CD4-positive, alpha-beta T cell treated with Interleukin-10 for 1 hour (primary cell): ENCODE measurements at regions not wholly inside any gene's neighbourhood (a gene's known extent, or its start where the extent isn't known, plus 50 kb on each side); places are given as distances from the start of the nearest gene placed in this dataset.
"Not testable (repeated sequence)": the region's sequence is repeated elsewhere in the genome, so short reads cannot be mapped to it uniquely, and the experiment has no call there.

Experiments used
- DNase-seq: peaks from one replicate; pipeline ENCODE4 v3.0.0-alpha.2; 2020

DNA sequence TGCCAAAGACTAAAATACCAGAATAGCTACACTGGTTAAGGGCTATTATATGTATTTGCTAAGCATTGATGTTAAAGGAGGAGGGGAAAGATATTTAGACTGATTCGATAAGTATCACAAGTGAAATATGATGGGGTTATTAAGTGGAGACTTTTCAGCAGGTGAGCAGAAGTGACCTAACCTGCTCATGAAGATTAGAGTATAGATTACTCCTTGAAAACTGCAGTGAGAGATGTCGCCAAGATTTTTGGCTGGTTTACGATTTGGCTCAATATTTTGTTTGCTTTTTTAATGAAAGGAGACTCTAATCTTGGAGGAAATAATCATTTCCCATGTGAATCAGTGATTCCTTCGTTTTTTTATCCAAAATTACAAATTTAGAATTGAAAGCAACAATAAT is 1279.5 kb upstream of the TENM4 start:
- no peak for DNase-seq

DNA sequence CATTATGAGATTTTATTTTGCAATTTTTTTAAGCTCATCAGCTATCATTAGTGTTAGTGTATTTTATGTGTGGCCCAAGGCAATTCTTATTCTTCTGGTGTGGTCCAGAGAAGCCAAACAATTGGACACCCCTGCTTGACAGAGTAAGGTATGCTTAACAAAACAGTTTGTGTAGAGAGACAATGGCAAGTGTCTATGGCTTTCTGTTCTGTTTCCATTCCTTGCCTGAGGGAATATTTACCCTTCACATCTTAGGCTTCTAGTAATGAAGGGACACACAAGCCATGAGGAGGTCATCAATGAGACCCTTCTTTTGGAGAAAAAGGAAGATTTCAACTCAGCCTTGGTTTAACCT is 1278.4 kb upstream of the TENM4 start:
- no peak for DNase-seq

DNA sequence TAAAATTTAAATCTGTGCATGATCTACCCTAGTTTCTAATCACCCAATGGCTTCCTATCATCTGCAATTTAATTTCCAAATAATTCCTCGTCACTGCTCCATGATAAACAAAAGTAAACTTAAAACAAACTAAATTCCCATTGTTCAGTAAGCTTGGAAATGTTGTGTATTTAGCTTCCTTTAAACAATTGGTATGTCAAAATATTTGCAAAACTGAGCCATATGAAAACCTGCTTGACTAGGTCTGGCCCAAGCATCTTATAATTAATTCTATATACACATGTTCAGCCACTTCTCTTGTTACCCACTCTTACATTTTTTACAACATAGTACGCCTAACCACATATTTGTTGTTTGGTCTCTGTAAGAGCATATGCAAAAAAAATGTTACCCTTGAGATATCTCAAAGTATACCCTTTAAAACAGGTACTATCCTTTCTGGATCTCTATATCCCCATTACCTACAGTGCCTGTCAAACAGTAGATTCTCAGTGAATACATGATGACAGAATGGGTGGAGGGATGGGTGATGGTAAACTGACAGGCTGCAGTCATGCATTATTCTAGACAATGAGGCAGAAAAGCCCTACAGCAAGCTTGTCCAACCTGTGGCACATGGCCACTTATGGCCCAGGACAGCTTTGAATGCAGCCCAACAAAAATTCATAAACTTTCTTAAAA is 1277.9 kb upstream of the TENM4 start:
- DNase-seq, result no peak

DNA sequence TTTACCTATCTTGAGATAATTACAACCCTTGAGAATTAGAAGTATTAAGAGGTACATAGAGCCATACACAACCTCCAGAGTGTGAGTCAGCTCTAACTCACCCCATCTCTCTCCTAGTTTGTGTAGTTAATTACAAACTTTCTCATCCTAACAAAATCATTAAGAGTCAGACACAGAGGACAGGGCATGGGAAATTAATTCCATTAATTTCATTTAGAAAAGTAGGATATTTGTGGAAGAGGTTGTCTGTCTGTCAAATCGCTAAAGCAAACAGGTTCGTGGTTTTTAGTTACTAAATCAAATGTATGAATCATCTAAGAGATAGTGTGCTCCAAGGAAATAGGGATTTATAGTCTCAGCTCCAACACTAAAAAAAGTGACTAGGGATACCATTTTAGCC is 1261.4 kb upstream of the TENM4 start:
- no peak for DNase-seq

DNA sequence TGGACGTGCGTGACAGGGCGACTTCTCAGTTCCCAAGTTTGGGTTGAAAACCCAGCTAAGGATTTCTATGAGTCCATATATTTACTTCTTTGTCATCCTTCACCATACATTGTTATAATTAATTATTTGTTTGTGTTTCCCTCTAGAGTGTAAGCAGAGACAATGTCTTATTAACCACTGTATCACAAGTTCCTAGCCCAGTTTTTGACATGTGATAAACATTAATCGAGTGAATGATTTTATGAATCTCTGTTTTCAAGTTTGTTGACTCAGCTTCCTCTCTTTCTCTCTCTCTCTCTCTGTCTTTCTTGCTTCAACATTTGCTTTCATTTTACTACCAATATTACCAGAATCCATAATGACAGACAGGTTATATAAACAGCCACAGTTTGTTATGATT is 1259.6 kb upstream of the TENM4 start:
- DNase-seq, result no peak

DNA sequence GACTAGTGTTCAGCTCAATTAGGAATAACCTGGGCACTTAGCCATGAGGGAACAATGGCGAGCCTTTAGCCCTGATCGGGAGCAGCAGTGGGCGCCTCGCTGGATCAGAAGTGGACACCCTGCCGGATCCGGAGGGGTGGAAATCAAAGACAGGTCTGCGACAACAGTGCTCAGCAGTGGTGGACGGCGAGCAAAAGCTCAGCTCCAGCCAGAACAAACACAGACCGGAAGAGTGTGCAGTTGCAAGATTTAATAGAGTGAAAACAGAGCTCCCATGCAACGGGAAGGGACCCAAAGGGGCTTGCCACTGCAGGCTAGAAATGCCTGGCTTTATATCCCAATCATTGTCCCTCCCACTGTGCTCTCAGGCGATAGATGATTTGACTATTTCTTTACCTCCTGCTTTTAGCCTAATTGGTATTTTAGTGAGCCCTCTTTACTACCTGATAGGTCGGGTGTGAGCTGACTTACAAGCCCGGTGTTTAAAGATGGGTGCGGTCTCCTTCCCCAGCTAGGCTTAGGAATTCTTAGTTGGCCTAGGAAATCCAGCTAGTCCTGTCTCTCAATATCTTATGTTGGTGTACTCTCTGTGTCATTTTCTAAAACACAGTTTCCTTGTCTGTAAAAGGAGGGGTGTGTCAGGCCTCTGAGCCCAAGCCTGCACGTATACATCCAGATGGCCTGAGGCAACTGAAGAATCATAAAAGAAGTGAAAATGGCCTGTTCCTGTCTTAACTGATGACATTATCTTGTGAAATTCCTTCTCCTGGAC is 1258.8 kb upstream of the TENM4 start:
- DNase-seq, result not testable (repeated sequence)

DNA sequence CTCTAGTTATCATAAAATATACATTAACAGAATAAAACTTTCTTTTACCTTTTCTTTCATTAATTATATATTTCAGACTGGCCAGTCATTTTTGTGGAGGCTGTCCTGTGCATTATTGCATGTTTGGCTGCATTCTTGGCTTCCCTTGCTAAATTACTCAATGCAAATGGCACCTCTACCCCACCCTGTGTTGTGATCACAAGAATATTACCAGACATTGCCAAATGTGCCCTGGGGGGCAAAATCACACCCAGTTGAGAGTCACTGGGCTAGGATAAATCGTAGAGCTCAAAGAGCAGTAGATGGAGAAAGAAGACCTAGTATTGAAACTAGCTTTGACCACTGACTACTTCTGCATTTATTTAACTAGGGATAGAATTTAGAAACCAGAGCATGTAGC is 1257.8 kb upstream of the TENM4 start:
- DNase-seq, result no peak

DNA sequence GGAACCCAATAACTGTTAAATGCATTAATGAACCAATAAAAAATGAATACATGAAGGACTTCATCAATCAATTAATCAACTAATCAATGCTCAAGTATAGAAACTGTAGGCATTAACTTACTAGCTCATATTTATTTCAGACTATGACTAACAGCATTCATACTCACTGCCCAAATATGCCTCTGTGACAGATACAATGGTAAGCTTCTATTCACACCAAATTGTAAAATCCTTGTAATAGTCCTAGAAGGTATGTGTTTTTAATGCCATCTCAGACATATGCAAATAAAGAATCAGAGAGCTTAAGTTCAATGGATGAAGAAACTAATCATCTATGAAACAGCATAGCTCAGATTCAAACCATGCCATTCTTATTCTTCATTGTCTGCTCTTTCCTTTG is 1253.6 kb upstream of the TENM4 start:
- no peak for DNase-seq

DNA sequence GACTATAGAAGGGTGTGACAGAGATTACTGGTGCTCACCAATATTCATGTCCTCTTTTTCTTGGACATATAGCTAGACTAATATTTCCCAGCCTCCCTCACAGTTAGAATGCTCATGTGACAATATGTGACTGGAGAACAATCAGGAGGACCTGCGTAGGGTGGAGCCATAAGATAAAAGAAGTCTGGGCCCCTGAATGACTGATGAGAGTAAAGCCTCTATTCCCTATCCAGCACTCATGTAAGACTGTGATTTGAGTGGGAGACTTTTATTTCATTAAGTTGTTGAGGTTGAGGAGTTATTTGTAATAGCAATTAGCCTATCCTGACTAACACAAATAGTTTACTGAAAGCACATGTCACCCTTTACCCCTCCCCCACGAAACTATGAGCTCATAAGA is 1247.1 kb upstream of the TENM4 start:
- no peak for DNase-seq

DNA sequence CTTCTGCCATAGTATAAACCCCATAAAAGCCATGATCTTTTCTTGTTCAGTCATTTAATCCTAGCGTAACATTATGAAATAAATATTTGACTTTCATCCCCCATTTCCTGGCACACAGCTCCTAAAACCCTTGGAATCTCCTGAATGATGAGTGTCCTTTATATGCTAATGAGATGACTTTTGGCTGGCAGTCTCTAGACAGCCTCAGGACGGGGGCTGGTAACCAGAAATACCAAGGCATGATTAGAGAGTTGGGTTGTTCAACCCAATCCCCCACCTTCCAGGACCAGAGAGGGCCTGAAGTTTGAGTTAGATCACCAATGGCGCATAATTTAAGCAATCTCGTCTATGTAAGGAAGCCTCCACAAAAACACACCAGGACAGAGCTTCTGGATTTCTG is 1246.1 kb upstream of the TENM4 start:
- no peak for DNase-seq

DNA sequence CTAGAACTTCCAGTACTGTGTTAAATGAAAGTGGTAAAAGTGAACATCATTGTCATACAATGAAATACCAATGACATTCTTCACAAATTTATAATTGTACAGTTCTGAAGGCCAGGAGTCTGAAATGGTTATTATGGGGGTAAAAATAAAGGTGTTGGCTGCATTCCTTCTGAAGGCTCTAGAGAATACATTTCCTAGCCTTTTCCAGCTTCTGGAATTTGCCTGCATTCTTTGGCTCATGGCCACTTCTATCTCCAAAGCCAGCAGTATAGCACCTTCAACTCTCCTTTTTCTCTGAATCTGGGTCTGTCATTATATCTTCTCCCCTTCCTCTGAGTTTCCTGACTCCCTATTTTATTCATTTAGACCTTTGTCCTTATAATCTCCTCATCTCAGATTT is 1232.7 kb upstream of the TENM4 start:
- DNase-seq, result no peak

DNA sequence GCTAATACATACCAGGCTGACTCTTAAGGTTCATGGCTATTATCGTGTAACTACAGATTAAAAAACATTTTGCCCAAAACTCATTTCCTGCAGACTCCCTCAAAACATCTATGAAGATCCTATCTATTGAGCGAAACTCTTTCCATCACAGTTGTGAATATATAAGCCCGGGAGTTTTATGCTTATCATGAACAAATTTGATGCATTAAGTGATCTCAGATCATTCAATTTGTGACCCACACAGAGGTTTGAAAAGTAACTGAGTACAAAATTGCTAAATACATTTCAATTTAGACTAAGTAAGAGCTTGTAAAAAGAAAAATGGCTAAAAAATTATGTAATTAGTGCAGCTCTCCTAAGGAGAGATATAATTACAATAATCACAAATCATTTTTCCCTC is 1228.8 kb upstream of the TENM4 start:
- no peak for DNase-seq

DNA sequence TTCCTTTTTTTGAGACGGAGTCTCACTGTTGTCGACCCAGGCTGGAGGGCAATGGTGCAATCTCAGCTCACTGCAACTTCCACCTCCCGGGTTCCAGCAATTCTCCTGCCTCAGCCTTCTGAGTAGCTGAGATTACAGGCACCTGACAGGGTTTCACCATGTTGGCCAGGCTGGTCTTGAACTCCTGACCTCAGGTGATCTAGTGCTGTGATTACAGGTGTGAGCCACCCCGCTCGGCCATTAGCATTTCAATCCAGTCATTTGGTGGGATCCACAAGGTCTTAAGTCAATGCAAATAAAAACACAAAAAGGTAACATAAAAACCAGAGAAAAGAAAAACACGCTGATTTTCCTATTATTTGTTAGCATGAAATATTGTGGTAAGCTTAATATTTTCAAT is 1227.2 kb upstream of the TENM4 start:
- no peak for DNase-seq

DNA sequence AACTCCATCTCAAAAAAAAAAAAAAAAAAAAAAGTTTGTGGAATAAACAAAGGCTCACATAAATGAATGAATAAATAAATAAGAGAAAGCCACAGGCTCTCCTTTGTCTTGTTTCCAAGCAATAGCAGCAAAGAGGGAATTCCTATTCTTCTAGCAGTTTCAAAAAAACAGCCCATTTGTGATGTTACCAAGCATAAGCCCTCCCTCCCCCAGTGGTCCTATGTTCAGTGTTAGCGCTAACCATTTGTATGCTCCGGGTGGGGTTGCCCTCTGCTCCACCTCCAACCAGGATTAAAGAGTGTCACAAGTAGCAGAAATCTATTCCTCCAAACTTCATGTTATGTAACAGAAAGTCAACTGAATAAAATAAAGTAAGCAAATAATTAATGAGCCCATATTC is 1215.0 kb upstream of the TENM4 start:
- no peak for DNase-seq

DNA sequence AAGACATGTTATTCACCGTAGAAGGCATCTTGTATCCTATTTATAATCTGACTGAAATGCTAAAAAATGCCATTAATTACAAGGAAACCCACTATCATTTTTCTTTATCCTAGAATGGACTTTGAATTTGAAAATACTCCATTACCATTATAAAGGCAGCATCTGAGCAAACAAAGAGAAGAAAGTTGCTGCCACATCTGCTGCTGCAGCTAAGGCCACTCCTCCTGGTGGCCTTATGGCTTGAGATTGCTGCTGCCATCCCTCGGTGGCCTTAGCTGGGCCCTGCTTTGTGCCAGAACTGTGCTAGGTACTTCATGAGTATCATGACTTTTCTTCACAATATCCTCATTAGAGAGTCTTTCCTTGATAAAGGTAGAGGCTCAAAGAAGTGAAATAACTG is 1210.1 kb upstream of the TENM4 start:
- no peak for DNase-seq

DNA sequence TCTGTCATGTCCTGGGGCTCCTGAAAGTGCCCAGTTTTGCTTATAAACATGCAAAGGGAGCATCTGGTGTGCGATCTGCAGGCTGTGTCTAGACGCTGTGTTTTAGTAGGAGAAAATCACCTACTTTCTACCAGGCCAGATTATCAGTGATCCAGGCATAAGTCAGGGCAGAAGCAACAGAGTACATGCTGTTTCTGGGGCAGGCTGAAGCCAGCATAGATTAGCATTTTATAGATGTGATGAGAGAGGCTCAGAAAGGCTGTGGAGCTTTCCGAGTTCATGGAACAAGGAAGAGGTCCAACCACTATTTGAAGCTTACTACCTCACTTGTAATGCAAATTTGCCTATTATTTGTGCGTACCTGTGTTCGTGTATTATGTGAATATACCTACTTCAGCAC is 1208.4 kb upstream of the TENM4 start:
- no peak for DNase-seq

DNA sequence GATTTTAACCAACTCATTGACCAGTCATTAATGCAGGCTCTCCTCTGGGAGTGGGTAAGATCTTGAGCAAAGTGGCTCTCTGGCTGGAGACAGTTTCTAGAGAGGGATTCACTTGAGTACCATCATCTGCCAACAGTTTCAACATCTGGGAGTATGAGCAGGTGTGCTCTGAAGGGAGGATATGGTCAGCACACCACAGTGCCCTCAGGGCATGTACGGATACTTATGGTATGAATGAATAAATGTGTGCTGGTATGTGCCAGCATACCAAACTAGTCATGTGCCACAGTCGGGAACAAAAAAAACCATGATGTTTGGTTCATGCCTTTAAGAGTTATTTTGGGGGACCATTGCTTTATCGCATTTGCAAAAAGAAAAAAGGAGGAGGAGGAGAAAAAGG is 1197.5 kb upstream of the TENM4 start:
- no peak for DNase-seq

DNA sequence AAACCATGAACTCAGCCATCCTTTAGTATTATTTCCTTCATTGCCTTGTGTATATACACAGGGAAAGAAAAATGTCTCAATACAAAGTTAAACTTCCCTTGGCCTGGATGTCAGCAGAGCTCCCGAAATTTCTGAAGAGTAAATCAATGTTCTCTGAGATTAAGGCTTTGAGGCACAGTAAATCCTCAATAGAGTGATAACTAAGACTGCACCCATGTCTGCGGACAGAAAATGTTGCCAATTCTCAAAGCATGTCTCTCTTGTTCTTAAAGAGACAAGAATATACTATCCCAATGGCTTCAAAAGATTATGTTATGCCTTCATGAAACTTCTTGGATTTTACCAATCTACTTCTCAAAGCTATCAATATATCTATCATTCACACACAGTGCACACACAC is 1196.7 kb upstream of the TENM4 start:
- no peak for DNase-seq

DNA sequence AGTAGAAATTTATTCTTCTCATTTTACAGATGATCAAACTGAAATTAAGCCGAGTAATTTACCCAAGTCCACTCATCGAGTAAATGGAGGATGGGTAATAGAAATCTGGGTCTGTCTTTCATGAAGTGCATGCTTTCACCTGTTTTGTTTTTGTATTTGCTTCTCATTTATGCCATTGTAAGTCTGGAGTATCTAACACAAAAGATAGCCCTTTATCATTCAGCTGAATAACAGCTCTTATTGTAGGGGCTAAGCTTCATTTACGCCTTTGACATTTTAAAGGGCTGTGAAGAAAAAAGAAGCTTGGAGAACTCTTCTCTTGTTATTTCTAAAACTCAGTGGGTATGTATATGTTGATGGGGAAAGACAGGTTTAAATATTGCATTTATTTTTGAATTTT is 1196.2 kb upstream of the TENM4 start:
- DNase-seq, result no peak

DNA sequence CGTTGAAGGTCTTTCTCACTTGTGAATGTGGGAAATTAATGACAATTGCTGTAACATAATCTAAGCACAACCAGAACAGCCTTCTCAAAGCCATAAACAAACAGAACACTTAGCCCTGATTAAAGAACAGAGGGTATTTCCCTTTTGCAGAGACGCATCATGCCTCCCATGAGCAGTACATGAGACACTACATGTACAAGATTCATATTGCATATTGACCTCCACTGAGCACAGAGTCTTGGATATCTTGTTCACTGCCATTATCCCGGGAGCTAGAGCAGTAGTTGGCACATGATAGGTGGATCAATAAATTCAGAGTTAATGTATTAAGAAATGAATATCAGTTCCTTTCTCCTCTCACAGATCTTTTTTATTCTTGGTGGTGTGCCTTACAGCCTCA is 1194.3 kb upstream of the TENM4 start:
- DNase-seq, result no peak

DNA sequence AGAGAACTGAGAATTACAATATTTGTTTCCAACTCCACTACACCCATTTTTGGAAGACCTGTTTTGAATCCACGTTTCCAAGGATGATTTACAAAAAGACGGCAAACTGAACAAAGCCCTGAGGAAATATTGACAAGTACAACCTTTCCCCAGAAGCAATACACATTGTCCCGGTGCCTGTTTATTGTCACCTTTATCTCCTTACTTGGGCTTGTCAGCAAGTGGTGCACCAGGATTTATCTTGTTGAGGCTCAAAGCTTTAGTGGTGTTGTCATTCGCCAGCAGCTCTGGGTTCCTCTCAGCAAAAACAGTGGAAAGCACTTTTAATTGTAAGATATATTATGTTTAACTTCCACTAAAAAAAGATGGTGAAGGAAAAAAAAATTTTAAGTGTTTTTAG is 1191.9 kb upstream of the TENM4 start:
- no peak for DNase-seq

DNA sequence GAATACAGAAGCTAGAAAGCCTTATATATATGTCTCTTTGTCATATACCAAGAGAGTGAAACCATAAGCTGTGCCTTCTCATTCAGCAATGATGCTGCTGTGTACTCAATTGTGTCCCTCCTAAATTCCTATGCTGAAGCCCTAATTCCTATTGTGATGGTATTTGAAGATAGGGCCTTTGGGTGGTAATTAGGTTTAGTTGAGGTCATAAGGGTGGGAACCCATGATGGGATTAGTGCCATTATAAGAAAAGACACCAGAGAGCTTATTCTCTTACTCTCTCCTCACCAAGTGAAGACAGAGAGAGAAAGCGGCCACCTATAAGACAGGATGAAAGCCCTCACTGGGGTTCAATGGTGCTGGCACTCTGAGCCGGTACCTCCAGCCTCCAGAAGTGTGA is 1191.3 kb upstream of the TENM4 start:
- no peak for DNase-seq

DNA sequence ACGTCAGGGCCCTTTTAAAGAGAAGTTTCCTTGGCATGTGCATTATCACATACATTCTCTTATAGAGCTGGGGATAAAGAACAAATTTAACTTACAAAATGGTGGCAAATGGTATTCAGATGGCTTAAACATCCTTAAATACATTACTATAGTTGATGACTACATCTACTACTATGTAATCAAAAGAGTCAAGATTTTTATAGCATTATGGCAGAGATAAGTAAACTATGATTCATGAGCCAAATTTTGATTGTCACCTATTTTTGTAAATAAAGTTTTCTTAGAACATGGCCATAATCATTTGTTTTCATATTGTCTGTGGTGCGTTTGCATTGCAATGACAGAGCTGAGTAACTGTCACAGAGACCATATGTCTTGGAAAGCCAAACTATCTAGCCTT is 1188.6 kb upstream of the TENM4 start:
- DNase-seq, result no peak

DNA sequence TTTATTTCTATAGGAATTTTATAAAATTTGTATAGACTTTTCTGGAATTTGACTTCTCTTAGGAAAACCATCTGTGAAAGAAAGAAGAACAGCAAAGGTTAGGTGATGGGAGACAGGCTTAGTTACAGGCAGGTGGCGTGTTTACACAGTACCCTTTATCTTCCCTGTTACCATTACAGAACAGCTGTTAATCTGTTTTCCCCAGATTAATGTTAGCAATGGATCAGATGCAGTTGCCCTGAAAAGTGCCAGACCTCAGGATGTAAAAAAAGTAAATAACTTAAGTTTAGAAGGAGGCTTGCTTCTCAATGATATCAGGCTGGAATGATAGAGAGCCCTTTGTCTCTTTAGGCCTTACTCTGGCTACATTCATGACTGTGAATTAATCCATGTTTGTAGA is 1186.5 kb upstream of the TENM4 start:
- no peak for DNase-seq

DNA sequence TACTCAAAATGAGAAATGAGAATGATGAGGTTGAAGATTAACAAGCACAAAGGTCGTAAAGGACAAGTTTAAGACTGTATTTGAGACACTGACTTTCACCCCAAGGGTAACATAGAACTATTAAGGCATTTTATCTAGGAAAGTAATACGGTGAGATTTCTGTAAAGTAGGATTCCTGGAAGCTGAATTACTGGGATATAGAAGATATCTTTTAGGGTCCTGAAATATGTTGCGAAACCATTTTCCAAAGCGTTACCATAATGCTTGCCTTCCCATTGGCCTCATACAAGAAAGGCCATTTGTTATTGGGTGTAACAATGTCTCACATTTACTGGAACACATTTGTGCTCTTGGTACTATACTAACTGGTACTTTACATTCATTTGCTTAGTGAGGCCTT is 1185.9 kb upstream of the TENM4 start:
- DNase-seq, result no peak
